SKM-1 treated with dmso at 0.1 percent for 144 hours (cell line): ENCODE measurements at regions not wholly inside any gene's neighbourhood (a gene's known extent, or its start where the extent isn't known, plus 50 kb on each side); places are given as distances from the start of the nearest gene placed in this dataset.

Experiments
- DNase-seq: peaks from one replicate; lab custom pipeline; 2025; ENCODE audit not compliant: unreplicated experiment; lab: John Stamatoyannopoulos, UW

GRCh38 chr3:72334681-72335457 lies 513.4 kb downstream of the SHQ1 start:
- DNase-seq: no peak

DNA sequence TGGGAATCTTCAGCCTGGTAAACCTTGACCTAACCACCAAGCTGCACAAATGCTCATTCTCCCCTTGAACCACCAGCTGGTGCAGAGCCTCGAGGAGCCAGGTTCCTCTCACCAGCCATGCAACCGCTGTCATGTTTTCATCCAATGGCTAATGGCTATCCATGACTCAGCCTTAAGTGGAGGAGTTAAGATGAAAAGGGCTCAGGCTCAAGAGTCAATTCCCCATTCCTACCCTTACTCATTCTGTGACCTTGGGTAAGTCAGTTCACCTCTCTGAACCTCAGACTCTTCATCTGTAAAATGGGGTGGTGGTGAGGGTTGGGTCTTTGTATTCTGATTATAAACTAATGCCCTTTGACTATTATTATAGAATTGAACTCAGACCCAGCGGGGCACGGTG lies 515.6 kb downstream of the SHQ1 start:
- no peak for DNase-seq

GRCh38 chr3:72332036-72332435 lies 516.2 kb downstream of the SHQ1 start:
- no peak for DNase-seq

DNA sequence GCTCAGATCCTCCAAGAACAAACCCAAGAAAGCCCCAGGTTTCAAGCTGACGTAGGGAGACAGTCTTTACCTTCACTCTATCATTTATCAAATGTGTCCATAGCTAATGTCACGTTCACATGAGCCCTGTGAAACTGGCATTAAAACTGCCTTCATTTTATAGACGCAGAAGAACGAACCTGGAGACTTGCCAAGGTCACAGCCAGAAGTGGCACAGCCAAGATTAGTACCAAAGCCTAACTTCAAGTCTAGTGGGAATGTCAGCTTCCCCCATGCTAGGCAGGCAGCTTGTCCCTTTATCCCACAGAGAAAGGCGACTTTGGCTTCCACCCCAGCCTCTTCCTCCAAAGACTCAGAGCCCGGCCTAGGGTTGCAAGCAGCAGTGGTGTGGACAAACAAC lies 517.2 kb downstream of the SHQ1 start:
- no peak for DNase-seq

DNA sequence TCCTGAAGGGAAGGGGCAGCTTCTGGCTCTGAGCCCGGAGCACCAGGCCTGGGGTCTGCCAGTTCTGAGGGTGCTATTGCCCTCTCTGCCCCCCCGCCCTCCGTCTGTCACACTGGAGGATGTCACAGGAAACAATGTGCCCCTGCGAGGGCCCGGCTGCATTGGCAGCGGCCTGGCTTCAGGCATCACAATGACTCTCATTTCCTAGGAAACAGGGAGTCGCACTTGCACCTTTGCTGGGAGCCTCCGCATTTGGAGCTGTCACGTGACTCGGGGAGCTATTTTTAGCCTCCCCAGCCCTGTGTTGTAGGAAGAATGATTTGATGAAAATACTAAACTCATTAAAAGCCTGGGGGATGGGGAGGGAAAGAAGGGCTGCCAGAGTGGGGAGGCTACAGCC lies 518.9 kb downstream of the SHQ1 start:
- DNase-seq: no peak

GRCh38 chr3:72328755-72329277 lies 519.4 kb downstream of the SHQ1 start:
- no peak for DNase-seq

DNA sequence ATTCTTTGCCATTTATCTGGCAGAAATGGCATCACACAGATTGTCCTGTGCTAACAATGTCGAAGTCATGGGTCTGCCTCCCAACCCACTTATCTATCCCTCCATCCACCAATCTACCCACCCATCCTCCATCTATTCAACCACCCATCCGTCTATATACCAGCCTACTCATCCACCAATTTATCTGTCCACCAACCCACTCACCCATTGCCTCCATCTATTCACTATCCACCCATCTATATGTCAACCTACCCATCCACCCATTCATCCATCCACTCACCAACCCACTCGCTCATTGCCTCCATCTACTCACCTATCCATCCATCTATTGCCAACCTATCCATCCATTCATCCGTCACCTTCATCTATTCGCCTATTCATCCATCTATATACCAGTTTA lies 521.2 kb downstream of the SHQ1 start:
- no peak for DNase-seq

GRCh38 chr3:72324253-72324811 lies 523.9 kb downstream of the SHQ1 start:
- DNase-seq: no peak

- DNase-seq: no peak
Observed at GRCh38 chr3:72323773-72324172, 524.5 kb downstream of the SHQ1 start.

GRCh38 chr3:72322264-72322976 lies 525.8 kb downstream of the SHQ1 start:
- DNase-seq: no peak

DNA sequence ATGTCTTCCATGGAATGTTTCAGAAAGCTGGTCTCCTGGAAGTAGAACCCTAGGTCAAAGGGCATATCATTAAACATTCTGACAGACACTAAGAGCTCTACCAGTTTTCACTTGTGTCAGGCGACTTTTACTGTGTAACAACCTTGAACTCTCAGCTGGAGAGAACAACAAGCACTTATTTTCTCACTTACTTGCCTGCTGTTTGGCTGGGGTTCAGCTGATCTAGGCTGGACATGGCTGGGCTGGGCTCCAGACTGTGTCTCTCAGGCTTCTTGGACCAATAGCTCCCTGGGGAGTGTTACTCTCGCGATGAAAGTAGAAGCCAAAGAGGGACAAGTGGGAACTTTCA lies 527.3 kb downstream of the SHQ1 start:
- DNase-seq: no peak

- DNase-seq: no peak
Observed at GRCh38 chr3:72320095-72320954, 527.9 kb downstream of the SHQ1 start.

- DNase-seq: no peak
Observed at GRCh38 chr3:72319194-72320094, 528.8 kb downstream of the SHQ1 start.

DNA sequence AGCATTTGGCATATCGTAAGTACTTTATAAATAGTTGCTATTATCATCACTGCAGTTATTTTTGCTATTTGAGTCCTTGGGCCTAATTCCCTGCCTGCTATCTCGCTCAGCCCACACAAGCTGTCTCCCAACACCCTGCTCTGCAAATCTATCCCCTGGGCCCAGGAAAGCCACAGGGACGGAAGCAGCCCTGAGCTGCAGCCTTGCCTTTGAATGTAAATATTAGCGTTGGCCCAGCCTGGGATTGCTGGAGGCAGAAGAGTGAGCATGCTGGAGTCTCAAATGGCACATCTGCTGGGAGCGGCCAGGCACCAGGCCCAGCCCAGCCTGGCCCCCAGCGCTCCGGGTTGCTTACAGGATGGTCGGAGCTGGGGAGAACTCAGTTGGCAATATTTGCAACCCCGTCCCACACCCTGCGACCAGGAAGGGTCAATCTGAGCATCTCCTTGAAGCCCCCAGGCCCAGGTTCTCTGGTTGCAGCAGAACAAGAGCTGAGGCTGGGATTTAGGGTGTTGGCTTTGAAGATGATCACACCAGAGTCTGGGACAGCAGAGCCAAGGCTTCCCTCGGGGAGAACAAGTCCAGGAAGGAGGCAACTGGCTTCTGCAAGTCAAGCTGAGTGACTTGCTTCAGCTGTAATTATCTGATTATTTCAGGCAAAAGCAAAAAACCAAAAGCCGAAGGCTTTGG lies 529.6 kb downstream of the SHQ1 start:
- no peak for DNase-seq

GRCh38 chr3:72317491-72317890 lies 530.8 kb downstream of the SHQ1 start:
- DNase-seq: no peak

DNA sequence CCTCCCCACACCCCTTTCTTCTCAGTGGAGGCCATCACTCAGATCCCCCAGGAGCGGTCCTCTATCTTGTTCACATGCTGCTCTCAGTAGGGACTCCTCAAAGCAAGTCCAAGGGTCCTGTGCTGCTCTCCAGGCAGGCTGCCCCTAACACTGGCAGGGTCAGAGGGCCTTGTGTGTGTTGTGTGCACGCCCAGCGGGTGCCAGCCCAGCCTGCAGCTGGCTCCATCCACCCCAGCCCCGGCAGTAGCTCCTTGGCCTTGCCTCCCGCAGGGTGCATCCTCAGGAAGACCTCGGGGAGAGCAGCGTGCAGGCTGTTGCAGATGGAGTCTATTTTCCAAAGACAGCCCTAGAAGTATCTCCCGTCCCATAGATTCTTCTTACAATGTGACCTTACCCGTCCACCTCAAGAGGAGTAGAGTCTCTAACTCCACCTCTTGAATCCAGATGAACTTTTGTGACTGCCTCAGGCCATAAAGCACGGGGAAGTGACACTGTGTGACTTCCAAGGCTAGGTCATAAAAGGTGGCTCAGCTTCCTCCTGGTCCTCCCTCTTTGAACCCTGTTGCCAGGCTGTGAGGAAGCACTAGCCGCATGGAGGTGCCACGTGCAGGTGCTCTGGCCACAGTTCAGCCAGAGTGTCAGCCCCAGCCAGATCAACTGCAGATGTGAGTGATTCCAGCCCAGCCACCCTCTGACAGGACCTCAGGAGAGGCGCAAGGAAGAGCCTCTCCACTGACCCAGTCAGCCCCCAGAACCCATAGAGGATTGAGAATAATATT lies 531.6 kb downstream of the SHQ1 start:
- no peak for DNase-seq

- no peak for DNase-seq
Observed at GRCh38 chr3:72313308-72313707, 528.4 kb upstream of the PROK2 start.

GRCh38 chr3:72312339-72312738 lies 527.4 kb upstream of the PROK2 start:
- DNase-seq: peak; percentile 6

DNA sequence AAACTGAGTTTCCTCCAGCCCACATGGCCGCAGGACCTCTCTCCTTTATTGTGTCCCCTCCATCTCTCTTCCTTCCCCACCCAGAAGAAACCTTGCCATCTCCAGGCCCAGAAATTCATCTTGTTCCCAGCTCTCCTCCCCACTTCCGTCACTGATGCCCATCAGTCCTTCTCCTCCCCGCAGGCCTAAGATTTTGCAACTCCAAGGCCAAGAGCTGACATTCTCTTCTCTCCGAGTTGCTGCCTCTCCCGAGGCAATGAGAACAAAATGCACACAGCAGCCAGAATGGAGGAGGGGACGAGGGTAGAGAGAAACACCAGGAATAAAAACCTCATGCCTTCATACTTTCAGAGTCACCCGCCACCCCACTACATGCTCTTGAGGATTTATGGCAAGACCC lies 526.5 kb upstream of the PROK2 start:
- no peak for DNase-seq
